Heart left ventricle (tissue), 16 donors: ENCODE measurements at regions not wholly inside any gene's neighbourhood (a gene's known extent, or its start where the extent isn't known, plus 50 kb on each side); places are given as distances from the start of the nearest gene placed in this dataset.

Experiments used
- ATAC-seq, 4 donors: fragments of 200-7000 bp; cut with Tn5 transposase; one replicate each; pipeline ENCODE4 v1.9.1; 2020 to 2022; ENCODE audit warnings: moderate library complexity in 4 of 4, mild to moderate bottlenecking in 3 of 4, moderate number of reproducible peaks in 1 of 4
- DNase-seq, 5 donors: peaks; one replicate each; pipeline ENCODE4 v3.0.0-alpha.2; 2020
- H3K27ac ChIP-seq, 12 donors: fragments of 200-600 bp; sonication (generic) in 4 of 12; one replicate each; pipeline versions ENCODE4 v1.5.0 to v1.8.0; 2016 to 2022; ENCODE audit warnings: mild to moderate bottlenecking in 2 of 12
- H3K27me3 ChIP-seq, 9 donors: fragments of 200-600 bp; sonication (generic) in 2 of 9; one replicate each; pipeline versions ENCODE4 v1.5.1 to v1.8.0; 2016 to 2022; ENCODE audit warnings: mild to moderate bottlenecking in 3 of 9
- H3K36me3 ChIP-seq, 9 donors: fragments of 200-600 bp; sonication (generic) in 2 of 9; one replicate each; pipeline versions ENCODE4 v1.5.0 to v1.8.0; 2018 to 2022; ENCODE audit warnings: mild to moderate bottlenecking in 2 of 9
- H3K4me1 ChIP-seq, 12 donors: fragments of 200-600 bp; sonication (generic) in 4 of 12; one replicate each; pipeline versions ENCODE4 v1.5.0 to v1.8.0; 2016 to 2022; ENCODE audit warnings: mild to moderate bottlenecking in 3 of 12
- H3K4me3 ChIP-seq, 12 donors: fragments of 200-600 bp; sonication (generic) in 4 of 12; one replicate each; pipeline versions ENCODE4 v1.5.0 to v1.8.0; 2017 to 2022; ENCODE audit warnings: mild to moderate bottlenecking in 9 of 12, moderate library complexity in 4 of 12
- H3K9me3 ChIP-seq, 12 donors: fragments of 200-600 bp; sonication (generic) in 4 of 12; one replicate each; pipeline versions ENCODE4 v1.5.0 to v1.8.0; 2016 to 2022; ENCODE audit warnings: mild to moderate bottlenecking in 1 of 12
- CTCF ChIP-seq, 12 donors: fragments of 200-600 bp; sonication (generic) in 4 of 12; IDR thresholded peaks; one replicate each; pipeline versions ENCODE4 v1.5.0 to v1.8.0; 2018 to 2022; ENCODE audit warnings: antibody characterized with exemption in 12 of 12, mild to moderate bottlenecking in 5 of 12
- POLR2A ChIP-seq, 2 donors: fragments of 450-650 bp; IDR thresholded peaks; one replicate each; pipeline ENCODE4 v1.6.1; 2017; ENCODE audit warnings: antibody characterized with exemption in 2 of 2, mild to moderate bottlenecking in 2 of 2, moderate library complexity in 2 of 2
- WGBS, 4 donors: extraction: QIAGEN DNeasy Blood & Tissue Kit in 2 of 4; methylation state at CpG; one replicate each; pipeline versions ENCODE4 v1.1.5 to v1.1.7; 2013 to 2018; 5-methylcytosine and 5-hydroxymethylcytosine counted together
- intact Hi-C, 10 donors: fragments of 100-400 bp; cut with DNase I; formaldehyde crosslinking; loops; one replicate each; pipeline versions ENCODE4 v1.11.1 to v1.14.2; 2022
- donor health status: ischemic (EF 13 %, LVEDD 7.1; RV severe dilation, severe dysfunction).
- donor health status: healthy with polysubstance abuse.
- donor health status: DM: no; HTN: yes; CAD: no.
- donor health status: DM: no; HTN: no; CAD: no.
- donor health status: ischemic (EF 25% LVEDD 6.9; RV normal size, moderate dysfunction).
- donor health status: ischemic (EF 25% LVEDD 5.7; RV mildly dilated, moderate dysfunction).
- donor health status: healthy.
- donor health status: DM: yes; HTN: yes; CAD: no.
- donor health status: ischemic (EF 35%, LVEDD 5.7; RV mildly dilated, moderate dysfunction).
- donor health status: nonischemic (EF 11% LVEDD 7.7; RV severe dilation, severe dysfunction).
- donor health status: DM: yes; HTN: yes; CAD: no.
- donor health status: PGD.
- donor health status: ischemic (EF 29% LVEDD 5.4; RV normal size, mild dysfunction).
- donor health status: nonischemic (EF 23%, LVEDD 6.1; RV moderate dilation, normal function).

- ATAC-seq: no peak
- Histone ChIP-seq H3K27me3 (no peaks in the 10 kb centered on the region), H3K27ac (peak overlapping the region in 1 of 12 donors; percentile 81), H3K4me1 (peaks cover 0 to 42% (median 9%) of the 10 kb centered on the region in 12 donors), H3K9me3 (no peaks in the 10 kb centered on the region), H3K4me3 (no peak overlapping the region), H3K36me3 (no peaks in the 10 kb centered on the region)
- TF ChIP-seq POLR2A (IDR thresholded peaks at IDR 0.05) (no peak), CTCF (IDR thresholded peaks at IDR 0.05) (no peak)
- intact Hi-C loops: no loop called here
- no peak for DNase-seq
- WGBS, 4 donors: 76 to 80% (median 79%) methylated on average over 4 of the region's 4 CpGs
Observed at GRCh38 chr10:3933733-3934132, 148.7 kb upstream of the KLF6 start.

- peak overlapping the region in 1 of 12 donors; percentile 81 for H3K27ac ChIP-seq
Observed at GRCh38 chr10:3932597-3933375, 147.8 kb upstream of the KLF6 start.

GRCh38 chr10:3931901-3932300, 146.9 kb upstream of the KLF6 start:
- 90 to 97% (median 95%) methylated on average over 7 of the region's 7 CpGs for WGBS, 4 donors
- intact Hi-C loops: no loop called here

More at GRCh38 chr10:3932597-3933375, 147.8 kb upstream of the KLF6 start:
- no peaks in the 10 kb centered on the region for H3K36me3 ChIP-seq
- no peak overlapping the region for H3K4me3 ChIP-seq
- ATAC-seq (no peak), DNase-seq (no peak)
- no peaks in the 10 kb centered on the region for H3K27me3 ChIP-seq
- H3K9me3 ChIP-seq: no peaks in the 10 kb centered on the region
- intact Hi-C loops: no loop called here
- H3K4me1 ChIP-seq: peaks cover 0 to 42% (median 9%) of the 10 kb centered on the region in 12 donors
- TF ChIP-seq CTCF (IDR thresholded peaks at IDR 0.05) (no peak), POLR2A (IDR thresholded peaks at IDR 0.05) (no peak)
- WGBS, 4 donors: 94 to 95% (median 94%) methylated on average over 15 of the region's 15 CpGs

More at GRCh38 chr10:3931901-3932300, 146.9 kb upstream of the KLF6 start:
- no peak for ATAC-seq
- Histone ChIP-seq H3K4me3 (no peak overlapping the region), H3K36me3 (no peaks in the 10 kb centered on the region), H3K27me3 (no peaks in the 10 kb centered on the region), H3K9me3 (no peaks in the 10 kb centered on the region), H3K27ac (no peak overlapping the region), H3K4me1 (peaks cover 0 to 42% (median 12%) of the 10 kb centered on the region in 12 donors)
- TF ChIP-seq CTCF (IDR thresholded peaks at IDR 0.05) (no peak), POLR2A (IDR thresholded peaks at IDR 0.05) (no peak)
- DNase-seq: no peak
